Type B pancreatic cell (in vitro differentiated cells): ENCODE measurements at regions not wholly inside any gene's neighbourhood (a gene's known extent, or its start where the extent isn't known, plus 50 kb on each side); places are given as distances from the start of the nearest gene placed in this dataset.
"Not testable (repeated sequence)": the region's sequence is repeated elsewhere in the genome, so short reads cannot be mapped to it uniquely, and the experiment has no call there.

Source experiments
- DNase-seq: peaks from one replicate; pipeline ENCODE4 v3.0.0; 2021; ENCODE audit warnings: mixed read lengths; ENCODE audit not compliant: unreplicated experiment; ENCODE audit errors: extremely low spot score
- H3K27ac Mint-ChIP-seq: 2 replicates; pipeline ENCODE4 v1.8.0; 2021; ENCODE audit warnings: mild to moderate bottlenecking, mixed read lengths
- H3K27me3 Mint-ChIP-seq: 2 replicates; pipeline ENCODE4 v1.8.0; 2021; ENCODE audit warnings: mixed read lengths
- H3K36me3 Mint-ChIP-seq: 2 replicates; pipeline ENCODE4 v1.8.0; 2021; ENCODE audit warnings: mixed read lengths
- H3K4me1 Mint-ChIP-seq: one replicate; pipeline ENCODE4 v1.8.0; 2021; ENCODE audit warnings: mixed read lengths; ENCODE audit not compliant: unreplicated experiment
- H3K4me3 Mint-ChIP-seq: 2 replicates; pipeline ENCODE4 v1.8.0; 2021; ENCODE audit warnings: mild to moderate bottlenecking, mixed read lengths
- H3K9me3 Mint-ChIP-seq: 2 replicates; pipeline ENCODE4 v1.8.0; 2021; ENCODE audit warnings: mixed read lengths
- CTCF ChIP-seq: fragments of 200-600 bp; sonication (generic); conservative IDR thresholded peaks from 2 replicates; pipeline ENCODE4 v1.5.0; 2021; ENCODE audit warnings: antibody characterized with exemption, mild to moderate bottlenecking

- Mint-ChIP-seq H3K27ac (peak overlapping the region; percentile 52), H3K9me3 (peaks cover 5% of the 10 kb centered on the region), H3K27me3 (no peaks in the 10 kb centered on the region), H3K36me3 (peaks cover 4% of the 10 kb centered on the region), H3K4me1 (peaks cover 4% of the 10 kb centered on the region), H3K4me3 (no peak overlapping the region)
- DNase-seq, result no peak
- no peak for TF ChIP-seq CTCF
These were observed 196.2 kb downstream of the SLCO4C1 start for GRCh38 chr5:102099766-102100331.

GRCh38 chr5:102099083-102099482 is 197.0 kb downstream of the SLCO4C1 start:
- not testable (repeated sequence) for H3K36me3 Mint-ChIP-seq, H3K4me3 Mint-ChIP-seq, H3K4me1 Mint-ChIP-seq, H3K27ac Mint-ChIP-seq, H3K9me3 Mint-ChIP-seq, DNase-seq, H3K27me3 Mint-ChIP-seq

GRCh38 chr5:102098606-102099005 is 197.5 kb downstream of the SLCO4C1 start:
- not testable (repeated sequence) for H3K27ac Mint-ChIP-seq, DNase-seq, H3K4me3 Mint-ChIP-seq

GRCh38 chr5:102090770-102091169 is 205.3 kb downstream of the SLCO4C1 start:
- DNase-seq, result no peak
- H3K36me3 Mint-ChIP-seq, result no peaks in the 10 kb centered on the region
- H3K27me3 Mint-ChIP-seq, result no peaks in the 10 kb centered on the region
- no peak overlapping the region for H3K27ac Mint-ChIP-seq
- H3K4me1 Mint-ChIP-seq, result no peaks in the 10 kb centered on the region
- no peaks in the 10 kb centered on the region for H3K9me3 Mint-ChIP-seq
- peak; percentile 67 for TF ChIP-seq CTCF
- H3K4me3 Mint-ChIP-seq, result no peak overlapping the region

More at GRCh38 chr5:102098606-102099005, 197.5 kb downstream of the SLCO4C1 start:
- not testable (repeated sequence) for H3K36me3 Mint-ChIP-seq, H3K4me1 Mint-ChIP-seq, H3K27me3 Mint-ChIP-seq, H3K9me3 Mint-ChIP-seq

- Mint-ChIP-seq H3K4me3 (no peak overlapping the region), H3K4me1 (no peaks in the 10 kb centered on the region), H3K27me3 (no peaks in the 10 kb centered on the region), H3K36me3 (no peaks in the 10 kb centered on the region), H3K27ac (no peak overlapping the region), H3K9me3 (no peaks in the 10 kb centered on the region)
- TF ChIP-seq CTCF, result no peak
- DNase-seq, result no peak
These were observed 206.2 kb downstream of the SLCO4C1 start for GRCh38 chr5:102089883-102090282.

- no peak overlapping the region for H3K4me3 Mint-ChIP-seq
- no peaks in the 10 kb centered on the region for H3K4me1 Mint-ChIP-seq
- no peaks in the 10 kb centered on the region for H3K27me3 Mint-ChIP-seq
- H3K27ac Mint-ChIP-seq, result no peak overlapping the region
- no peak for TF ChIP-seq CTCF
- H3K36me3 Mint-ChIP-seq, result no peaks in the 10 kb centered on the region
- no peak for DNase-seq
- H3K9me3 Mint-ChIP-seq, result no peaks in the 10 kb centered on the region
These were observed 208.2 kb downstream of the SLCO4C1 start for GRCh38 chr5:102087906-102088305.

GRCh38 chr5:102080288-102080687 is 215.8 kb downstream of the SLCO4C1 start:
- peaks cover 9% of the 10 kb centered on the region for H3K9me3 Mint-ChIP-seq
- H3K27ac Mint-ChIP-seq, result no peak overlapping the region
- DNase-seq, result no peak
- no peak for TF ChIP-seq CTCF
- H3K27me3 Mint-ChIP-seq, result no peaks in the 10 kb centered on the region
- no peak overlapping the region for H3K4me3 Mint-ChIP-seq
- no peaks in the 10 kb centered on the region for H3K4me1 Mint-ChIP-seq
- no peaks in the 10 kb centered on the region for H3K36me3 Mint-ChIP-seq
